Fibroblast of mammary gland (primary cell): ENCODE measurements at regions not wholly inside any gene's neighbourhood (a gene's known extent, or its start where the extent isn't known, plus 50 kb on each side); places are given as distances from the start of the nearest gene placed in this dataset.

ENCODE experiments used
- DNase-seq: peaks from one replicate; pipeline ENCODE4 v3.0.0-alpha.2; 2010; ENCODE audit warnings: low read depth
- H3K4me3 ChIP-seq: 2 replicates; pipeline ENCODE4 v1.5.1; 2011; ENCODE audit warnings: low read depth, mild to moderate bottlenecking, low read length, moderate library complexity; ENCODE audit not compliant: control insufficient read depth
- TF ChIP-seq, protein P1 (sequence below): conservative IDR thresholded peaks from 2 replicates; pipeline ENCODE4 v1.5.1; 2011; ENCODE audit warnings: low read depth, low read length, inconsistent platforms; ENCODE audit not compliant: control insufficient read depth, insufficient read depth

DNA sequence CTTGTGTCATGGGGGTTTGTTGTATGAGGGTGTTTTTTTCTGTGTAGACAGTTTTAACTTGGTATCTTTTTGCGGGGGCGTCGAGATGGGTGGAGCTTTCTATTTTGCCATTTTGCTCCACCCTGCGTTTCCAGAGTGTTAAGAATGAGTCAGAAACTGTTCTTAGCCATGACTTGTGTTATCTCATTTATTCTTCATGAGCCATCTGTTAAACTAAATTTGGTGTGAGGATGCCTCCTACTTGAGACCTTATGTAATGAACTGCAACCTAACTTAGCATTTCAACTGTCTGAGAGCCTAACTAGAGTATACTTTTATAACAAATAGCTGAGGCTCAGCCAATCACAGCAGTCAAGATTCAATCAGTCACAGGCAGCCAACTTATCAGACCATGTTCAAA lies 1873.5 kb downstream of the NCAM2 start:
- TF ChIP-seq, protein P1, sequence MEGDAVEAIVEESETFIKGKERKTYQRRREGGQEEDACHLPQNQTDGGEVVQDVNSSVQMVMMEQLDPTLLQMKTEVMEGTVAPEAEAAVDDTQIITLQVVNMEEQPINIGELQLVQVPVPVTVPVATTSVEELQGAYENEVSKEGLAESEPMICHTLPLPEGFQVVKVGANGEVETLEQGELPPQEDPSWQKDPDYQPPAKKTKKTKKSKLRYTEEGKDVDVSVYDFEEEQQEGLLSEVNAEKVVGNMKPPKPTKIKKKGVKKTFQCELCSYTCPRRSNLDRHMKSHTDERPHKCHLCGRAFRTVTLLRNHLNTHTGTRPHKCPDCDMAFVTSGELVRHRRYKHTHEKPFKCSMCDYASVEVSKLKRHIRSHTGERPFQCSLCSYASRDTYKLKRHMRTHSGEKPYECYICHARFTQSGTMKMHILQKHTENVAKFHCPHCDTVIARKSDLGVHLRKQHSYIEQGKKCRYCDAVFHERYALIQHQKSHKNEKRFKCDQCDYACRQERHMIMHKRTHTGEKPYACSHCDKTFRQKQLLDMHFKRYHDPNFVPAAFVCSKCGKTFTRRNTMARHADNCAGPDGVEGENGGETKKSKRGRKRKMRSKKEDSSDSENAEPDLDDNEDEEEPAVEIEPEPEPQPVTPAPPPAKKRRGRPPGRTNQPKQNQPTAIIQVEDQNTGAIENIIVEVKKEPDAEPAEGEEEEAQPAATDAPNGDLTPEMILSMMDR: no peak
- H3K4me3 ChIP-seq: no peak overlapping the region
- no peak for DNase-seq

DNA sequence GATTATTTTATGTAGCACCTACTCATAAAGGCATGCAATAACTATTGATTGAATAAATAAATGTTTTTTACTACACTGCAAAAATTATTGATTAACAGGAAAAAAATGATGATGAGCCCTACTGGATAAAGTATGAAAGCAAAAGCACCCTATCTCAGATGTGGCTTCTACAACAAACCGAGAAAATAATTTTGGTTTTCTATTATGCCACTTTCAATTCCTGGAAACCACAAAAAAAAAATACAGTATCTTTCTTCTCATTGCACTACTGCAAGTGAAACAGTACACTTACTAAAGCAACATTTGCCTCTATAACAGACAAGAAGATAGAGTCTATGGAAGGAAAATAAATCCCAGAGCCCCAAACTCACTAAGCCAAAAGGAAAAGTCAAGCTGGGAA lies 1882.4 kb downstream of the NCAM2 start:
- no peak overlapping the region for H3K4me3 ChIP-seq
- TF ChIP-seq, protein P1: no peak
- no peak for DNase-seq

DNA sequence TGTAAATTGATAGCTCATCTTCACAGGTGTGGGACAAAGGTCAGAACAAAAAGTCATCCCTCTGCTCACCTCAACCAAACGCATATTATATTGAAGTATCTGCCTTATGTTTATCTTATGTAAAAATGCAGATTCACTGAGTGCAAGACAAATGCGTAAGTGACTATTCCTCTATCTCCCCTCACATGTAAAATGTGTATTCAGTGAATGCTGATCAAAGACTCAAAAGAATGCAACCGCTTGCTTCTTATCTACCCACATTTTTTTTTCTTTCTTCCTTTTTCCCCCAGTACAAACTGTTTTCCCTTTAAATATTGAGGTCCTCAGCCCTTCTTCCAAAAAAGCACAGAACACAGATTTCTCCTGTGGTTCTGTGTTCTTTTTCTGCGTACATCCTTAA lies 1882.9 kb downstream of the NCAM2 start:
- no peak overlapping the region for H3K4me3 ChIP-seq
- DNase-seq: no peak
- TF ChIP-seq, protein P1: no peak

DNA sequence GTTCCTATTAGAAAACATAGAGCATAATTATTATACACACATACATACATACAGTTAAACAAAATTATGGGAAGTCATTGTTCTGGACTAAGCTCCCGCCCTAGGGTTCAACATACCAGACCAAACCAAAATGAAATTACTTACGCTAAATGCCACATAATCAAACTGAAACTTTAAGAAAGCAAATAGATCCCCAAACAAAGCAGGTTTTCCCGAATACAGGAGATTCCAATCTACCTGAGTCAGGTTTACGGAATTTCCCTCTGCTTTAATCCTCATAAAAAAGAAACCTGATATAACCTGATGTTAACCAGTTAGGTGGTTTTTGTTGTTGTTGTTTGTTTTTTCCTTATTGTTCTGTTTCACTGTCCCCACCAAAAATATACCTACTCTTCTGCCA lies 1886.9 kb downstream of the NCAM2 start:
- no peak overlapping the region for H3K4me3 ChIP-seq
- DNase-seq: no peak
- TF ChIP-seq, protein P1: no peak

DNA sequence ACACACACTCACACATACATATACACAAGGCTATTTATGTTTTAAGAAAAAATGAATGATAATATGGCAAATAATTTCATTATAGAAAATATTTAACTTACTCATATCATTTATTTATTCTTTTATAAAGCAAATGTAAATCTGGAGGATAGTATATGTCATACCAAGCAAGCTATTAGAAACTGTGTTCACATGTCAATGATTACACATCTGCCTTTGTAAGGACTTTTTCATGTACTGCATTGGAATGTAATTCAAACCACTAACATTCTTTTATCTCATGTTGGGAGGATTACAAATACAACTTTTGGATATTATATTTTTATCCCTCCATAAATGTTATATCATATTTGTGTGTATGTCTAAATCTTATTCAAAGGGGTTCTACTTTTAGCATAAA lies 1887.4 kb downstream of the NCAM2 start:
- TF ChIP-seq, protein P1: no peak
- DNase-seq: no peak
- no peak overlapping the region for H3K4me3 ChIP-seq

DNA sequence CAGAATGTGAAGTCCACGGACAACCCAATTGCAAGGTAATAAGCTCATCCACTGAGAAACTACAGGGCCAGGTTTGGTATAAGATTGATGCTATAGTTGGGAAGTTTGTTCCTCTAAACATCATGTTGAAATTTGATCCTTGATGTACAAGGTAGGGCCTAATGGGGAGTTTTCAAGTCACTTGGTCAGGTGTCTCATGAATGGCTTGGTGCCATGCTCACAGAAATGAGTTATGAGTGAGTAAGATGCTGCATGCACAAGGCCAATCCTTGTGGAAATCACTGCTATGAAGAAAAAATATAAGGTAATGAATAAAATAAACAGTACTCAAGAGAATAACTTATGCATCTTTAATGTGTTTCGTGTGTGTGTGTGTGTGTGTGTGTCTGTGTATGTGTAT lies 1891.2 kb downstream of the NCAM2 start:
- TF ChIP-seq, protein P1: no peak
- H3K4me3 ChIP-seq: no peak overlapping the region
- no peak for DNase-seq

DNA sequence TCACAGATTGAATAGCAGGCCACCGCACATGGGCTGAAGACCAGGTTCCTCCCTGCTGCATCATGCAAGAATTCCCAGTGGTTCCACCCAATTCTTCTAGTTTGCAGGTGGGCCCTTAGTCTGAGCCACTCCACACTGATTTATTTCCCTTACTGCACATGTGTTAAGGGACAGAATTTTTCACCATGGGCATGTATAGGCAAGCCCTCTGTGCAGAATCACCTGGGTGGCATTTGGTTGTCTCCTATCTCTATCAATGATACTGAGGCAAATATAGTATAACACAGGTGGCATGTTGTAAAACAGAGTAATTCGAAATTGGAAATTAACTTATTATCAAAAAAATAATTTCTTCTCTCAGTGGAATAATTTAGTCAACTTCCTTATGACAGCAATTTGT lies 1892.4 kb downstream of the NCAM2 start:
- TF ChIP-seq, protein P1: no peak
- DNase-seq: no peak
- H3K4me3 ChIP-seq: no peak overlapping the region
